ENCODE measurements at regions not wholly inside any gene's neighbourhood (a gene's known extent, or its start where the extent isn't known, plus 50 kb on each side); places are given as distances from the start of the nearest gene placed in this dataset.
A peak's percentile ranks its signal among the peaks of the same experiment; 100 is the strongest.

- Mint-ChIP-seq H3K4me1 (ENCODE audit: low read depth) (peaks cover 8% of the 10 kb centered on the region), H3K36me3 (ENCODE audit: insufficient read depth in 2 of 2) (peaks cover 0 to 3% of the 10 kb centered on the region in 2 donors), H3K27ac (no peak overlapping the region), H3K9me3 (no peaks in the 10 kb centered on the region), H3K4me3 (no peak overlapping the region), H3K27me3 (ENCODE audit: low read depth) (peaks cover 54% of the 10 kb centered on the region)
- ATAC-seq (replicated peaks in 1 of 2) = no peak
- no peak for DNase-seq
Observed at GRCh38 chr4:26035921-26036320, 121.9 kb downstream of the SMIM20 start.

GRCh38 chr4:26039639-26040359 is 125.8 kb downstream of the SMIM20 start:
- Mint-ChIP-seq H3K27me3 (ENCODE audit: low read depth) (peaks cover 81% of the 10 kb centered on the region), H3K4me1 (ENCODE audit: low read depth) (peaks cover 12% of the 10 kb centered on the region), H3K36me3 (ENCODE audit: insufficient read depth in 2 of 2) (peaks cover 0 to 1% of the 10 kb centered on the region in 2 donors), H3K4me3 (no peak overlapping the region), H3K9me3 (no peaks in the 10 kb centered on the region), H3K27ac (no peak overlapping the region)
- ATAC-seq (replicated peaks in 1 of 2) = no peak
- no peak for DNase-seq

- ATAC-seq (replicated peaks in 1 of 2) (peak in 1 of 2 donors; percentile 49), DNase-seq (no peak)
- Mint-ChIP-seq H3K27me3 (ENCODE audit: low read depth) (peaks cover 70% of the 10 kb centered on the region), H3K4me3 (no peak overlapping the region), H3K27ac (no peak overlapping the region), H3K36me3 (ENCODE audit: insufficient read depth in 2 of 2) (peaks cover 0 to 1% of the 10 kb centered on the region in 2 donors), H3K9me3 (no peaks in the 10 kb centered on the region), H3K4me1 (ENCODE audit: low read depth) (peaks cover 9% of the 10 kb centered on the region)
Observed at GRCh38 chr4:26044524-26044923, 130.5 kb downstream of the SMIM20 start.

- peaks cover 0 to 1% of the 10 kb centered on the region in 2 donors for H3K36me3 Mint-ChIP-seq (ENCODE audit: insufficient read depth in 2 of 2)
- H3K9me3 Mint-ChIP-seq = no peaks in the 10 kb centered on the region
- H3K27ac Mint-ChIP-seq = no peak overlapping the region
- no peak for ATAC-seq (replicated peaks in 1 of 2)
- H3K4me1 Mint-ChIP-seq (ENCODE audit: low read depth) = peaks cover 9% of the 10 kb centered on the region
- no peak overlapping the region for H3K4me3 Mint-ChIP-seq
- H3K27me3 Mint-ChIP-seq (ENCODE audit: low read depth) = peaks cover 73% of the 10 kb centered on the region
- no peak for DNase-seq
Observed at GRCh38 chr4:26044983-26045382, 131.0 kb downstream of the SMIM20 start.

- peaks cover 0 to 1% of the 10 kb centered on the region in 2 donors for H3K36me3 Mint-ChIP-seq (ENCODE audit: insufficient read depth in 2 of 2)
- H3K4me1 Mint-ChIP-seq (ENCODE audit: low read depth) = peaks cover 9% of the 10 kb centered on the region
- ATAC-seq (replicated peaks in 1 of 2) = no peak
- H3K4me3 Mint-ChIP-seq = no peak overlapping the region
- peaks cover 67% of the 10 kb centered on the region for H3K27me3 Mint-ChIP-seq (ENCODE audit: low read depth)
- no peaks in the 10 kb centered on the region for H3K9me3 Mint-ChIP-seq
- DNase-seq = no peak
- no peak overlapping the region for H3K27ac Mint-ChIP-seq
Observed at GRCh38 chr4:26047795-26048194, 133.8 kb downstream of the SMIM20 start.

GRCh38 chr4:26048378-26048882 is 134.4 kb downstream of the SMIM20 start:
- no peaks in the 10 kb centered on the region for H3K36me3 Mint-ChIP-seq (ENCODE audit: insufficient read depth in 2 of 2)
- H3K4me1 Mint-ChIP-seq (ENCODE audit: low read depth) = peaks cover 14% of the 10 kb centered on the region
- no peak overlapping the region for H3K4me3 Mint-ChIP-seq
- peaks cover 0 to 1% of the 10 kb centered on the region in 2 donors for H3K9me3 Mint-ChIP-seq
- no peak overlapping the region for H3K27ac Mint-ChIP-seq
- ATAC-seq (replicated peaks in 1 of 2) = no peak
- peaks cover 67% of the 10 kb centered on the region for H3K27me3 Mint-ChIP-seq (ENCODE audit: low read depth)
- DNase-seq = no peak

GRCh38 chr4:26048950-26049349 is 134.9 kb downstream of the SMIM20 start:
- DNase-seq = no peak
- no peak overlapping the region for H3K4me3 Mint-ChIP-seq
- peaks cover 14% of the 10 kb centered on the region for H3K4me1 Mint-ChIP-seq (ENCODE audit: low read depth)
- H3K9me3 Mint-ChIP-seq = peaks cover 0 to 1% of the 10 kb centered on the region in 2 donors
- H3K36me3 Mint-ChIP-seq (ENCODE audit: insufficient read depth in 2 of 2) = no peaks in the 10 kb centered on the region
- no peak overlapping the region for H3K27ac Mint-ChIP-seq
- no peak for ATAC-seq (replicated peaks in 1 of 2)
- peaks cover 62% of the 10 kb centered on the region for H3K27me3 Mint-ChIP-seq (ENCODE audit: low read depth)

GRCh38 chr4:26049447-26049846 is 135.4 kb downstream of the SMIM20 start:
- H3K4me3 Mint-ChIP-seq = no peak overlapping the region
- DNase-seq = no peak
- ATAC-seq (replicated peaks in 1 of 2) = no peak
- H3K27ac Mint-ChIP-seq = no peak overlapping the region
- H3K4me1 Mint-ChIP-seq (ENCODE audit: low read depth) = peaks cover 12% of the 10 kb centered on the region
- no peaks in the 10 kb centered on the region for H3K36me3 Mint-ChIP-seq (ENCODE audit: insufficient read depth in 2 of 2)
- H3K27me3 Mint-ChIP-seq (ENCODE audit: low read depth) = peaks cover 58% of the 10 kb centered on the region
- peaks cover 0 to 1% of the 10 kb centered on the region in 2 donors for H3K9me3 Mint-ChIP-seq

- DNase-seq = no peak
- Mint-ChIP-seq H3K27me3 (ENCODE audit: low read depth) (peaks cover 50% of the 10 kb centered on the region), H3K27ac (no peak overlapping the region), H3K4me3 (no peak overlapping the region), H3K4me1 (ENCODE audit: low read depth) (peaks cover 10% of the 10 kb centered on the region), H3K9me3 (peaks cover 0 to 1% of the 10 kb centered on the region in 2 donors), H3K36me3 (ENCODE audit: insufficient read depth in 2 of 2) (peaks cover 0 to 2% of the 10 kb centered on the region in 2 donors)
- ATAC-seq (replicated peaks in 1 of 2) = no peak
Observed at GRCh38 chr4:26050212-26050643, 136.2 kb downstream of the SMIM20 start.

- Mint-ChIP-seq H3K4me1 (ENCODE audit: low read depth) (peaks cover 10% of the 10 kb centered on the region), H3K27ac (no peak overlapping the region), H3K9me3 (peaks cover 0 to 1% of the 10 kb centered on the region in 2 donors), H3K36me3 (ENCODE audit: insufficient read depth in 2 of 2) (peaks cover 0 to 2% of the 10 kb centered on the region in 2 donors), H3K27me3 (ENCODE audit: low read depth) (peaks cover 46% of the 10 kb centered on the region), H3K4me3 (no peak overlapping the region)
- DNase-seq = no peak
- no peak for ATAC-seq (replicated peaks in 1 of 2)
Observed at GRCh38 chr4:26050671-26051070, 136.7 kb downstream of the SMIM20 start.

GRCh38 chr4:26051240-26051639 is 137.2 kb downstream of the SMIM20 start:
- DNase-seq = no peak
- peaks cover 0 to 1% of the 10 kb centered on the region in 2 donors for H3K9me3 Mint-ChIP-seq
- H3K4me3 Mint-ChIP-seq = no peak overlapping the region
- H3K27me3 Mint-ChIP-seq (ENCODE audit: low read depth) = peaks cover 42% of the 10 kb centered on the region
- H3K36me3 Mint-ChIP-seq (ENCODE audit: insufficient read depth in 2 of 2) = peaks cover 0 to 2% of the 10 kb centered on the region in 2 donors
- no peak for ATAC-seq (replicated peaks in 1 of 2)
- peaks cover 10% of the 10 kb centered on the region for H3K4me1 Mint-ChIP-seq (ENCODE audit: low read depth)
- H3K27ac Mint-ChIP-seq = no peak overlapping the region

- ATAC-seq (replicated peaks in 1 of 2) (no peak), DNase-seq (no peak)
- Mint-ChIP-seq H3K4me1 (ENCODE audit: low read depth) (peaks cover 14% of the 10 kb centered on the region), H3K36me3 (ENCODE audit: insufficient read depth in 2 of 2) (peaks cover 0 to 5% of the 10 kb centered on the region in 2 donors), H3K27ac (no peak overlapping the region), H3K4me3 (no peak overlapping the region), H3K9me3 (peaks cover 0 to 5% of the 10 kb centered on the region in 2 donors), H3K27me3 (ENCODE audit: low read depth) (peaks cover 44% of the 10 kb centered on the region)
Observed at GRCh38 chr4:26052663-26053541, 138.9 kb downstream of the SMIM20 start.

- DNase-seq (no peak), ATAC-seq (replicated peaks in 1 of 2) (no peak)
- Mint-ChIP-seq H3K4me3 (no peak overlapping the region), H3K36me3 (ENCODE audit: insufficient read depth in 2 of 2) (peaks cover 0 to 5% of the 10 kb centered on the region in 2 donors), H3K27ac (no peak overlapping the region), H3K9me3 (peaks cover 0 to 5% of the 10 kb centered on the region in 2 donors), H3K4me1 (ENCODE audit: low read depth) (peaks cover 21% of the 10 kb centered on the region), H3K27me3 (ENCODE audit: low read depth) (peaks cover 44% of the 10 kb centered on the region)
Observed at GRCh38 chr4:26053761-26054160, 139.7 kb downstream of the SMIM20 start.

Data from activated T-cell treated with anti-CD3 and anti-CD28 coated beads, Interleukin-2, amount 50 U/mL, for 72 hours (primary cell).